T-helper 9 cell (primary cell): ENCODE measurements at regions not wholly inside any gene's neighbourhood (a gene's known extent, or its start where the extent isn't known, plus 50 kb on each side); places are given as distances from the start of the nearest gene placed in this dataset.

Source experiments
- DNase-seq: peaks from one replicate; pipeline ENCODE4 v3.0.0-alpha.2; 2020

DNA sequence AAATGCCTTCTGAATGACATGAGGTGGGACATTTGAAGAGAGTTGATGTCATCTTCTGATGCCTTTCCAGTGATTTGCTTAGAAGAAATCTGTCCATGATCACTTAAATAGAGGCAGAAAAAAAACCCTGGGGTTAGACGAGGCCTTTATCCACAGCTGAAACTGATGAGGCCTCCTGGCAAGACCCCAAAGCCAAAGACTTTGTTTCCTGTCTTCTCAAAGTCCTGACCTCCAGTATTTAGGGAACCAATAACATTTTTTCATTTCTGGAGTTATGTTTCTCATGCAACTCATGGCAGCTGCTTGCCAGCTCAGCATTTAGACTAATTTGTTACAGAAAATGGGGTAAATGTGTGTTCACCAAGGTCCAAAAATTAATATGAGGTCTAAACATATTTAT is 248.0 kb upstream of the PRDM1 start:
- DNase-seq: no peak

DNA sequence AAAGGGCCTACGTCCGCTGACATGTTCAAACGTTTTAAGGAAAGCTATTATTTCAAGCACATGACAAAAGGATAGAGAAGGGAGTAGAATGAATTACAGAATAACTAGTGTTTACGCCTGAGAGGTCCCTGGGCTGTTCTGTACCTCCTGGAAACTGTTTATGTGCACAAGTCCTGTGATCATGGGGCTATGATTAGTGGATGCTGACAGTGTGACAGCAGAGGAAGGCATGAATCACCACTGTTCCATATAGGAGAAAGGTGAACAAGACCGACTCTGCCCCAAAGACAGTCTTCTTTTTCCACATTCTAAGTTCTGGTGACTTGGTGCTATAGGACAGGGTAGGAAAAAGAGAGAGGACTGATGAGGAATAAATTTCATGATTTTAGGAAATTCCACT is 249.2 kb upstream of the PRDM1 start:
- no peak for DNase-seq

DNA sequence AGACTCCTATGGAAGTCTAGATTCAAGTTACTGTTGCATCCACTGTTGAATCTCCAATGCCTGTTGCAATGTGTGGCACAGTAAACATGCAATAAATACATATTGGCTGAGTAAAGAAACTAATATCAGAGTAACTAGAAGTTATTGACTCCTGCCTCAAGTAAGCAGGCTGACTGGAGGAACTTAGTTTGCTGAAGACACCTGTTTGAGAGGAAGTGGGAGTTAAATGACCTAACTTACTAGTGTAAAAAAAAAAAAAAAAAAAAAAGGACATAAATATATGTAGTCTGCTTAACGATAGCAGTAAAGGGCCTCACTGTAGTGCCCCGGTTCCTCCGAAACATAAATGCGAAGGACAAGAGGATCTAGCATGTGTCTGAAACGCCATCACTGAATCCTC is 249.8 kb upstream of the PRDM1 start:
- DNase-seq: no peak

DNA sequence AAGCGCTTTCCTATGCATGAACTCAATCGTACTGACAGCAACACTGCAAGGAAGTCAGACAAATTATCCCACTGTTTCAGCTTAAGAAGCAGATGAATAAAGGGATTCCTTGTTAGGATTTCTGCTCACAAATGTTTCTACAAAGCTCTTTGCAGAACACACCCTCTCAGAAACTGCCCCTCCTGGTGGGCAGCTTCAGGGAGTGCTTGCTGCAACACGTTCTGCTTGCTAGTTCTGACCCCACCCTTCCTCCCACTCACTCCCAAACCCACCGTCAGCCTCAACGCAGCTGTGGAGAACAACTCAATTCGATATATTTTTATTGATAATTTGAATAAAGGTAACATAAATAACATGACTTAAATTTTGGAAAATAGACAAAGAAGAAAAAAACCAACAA is 250.8 kb upstream of the PRDM1 start:
- no peak for DNase-seq

DNA sequence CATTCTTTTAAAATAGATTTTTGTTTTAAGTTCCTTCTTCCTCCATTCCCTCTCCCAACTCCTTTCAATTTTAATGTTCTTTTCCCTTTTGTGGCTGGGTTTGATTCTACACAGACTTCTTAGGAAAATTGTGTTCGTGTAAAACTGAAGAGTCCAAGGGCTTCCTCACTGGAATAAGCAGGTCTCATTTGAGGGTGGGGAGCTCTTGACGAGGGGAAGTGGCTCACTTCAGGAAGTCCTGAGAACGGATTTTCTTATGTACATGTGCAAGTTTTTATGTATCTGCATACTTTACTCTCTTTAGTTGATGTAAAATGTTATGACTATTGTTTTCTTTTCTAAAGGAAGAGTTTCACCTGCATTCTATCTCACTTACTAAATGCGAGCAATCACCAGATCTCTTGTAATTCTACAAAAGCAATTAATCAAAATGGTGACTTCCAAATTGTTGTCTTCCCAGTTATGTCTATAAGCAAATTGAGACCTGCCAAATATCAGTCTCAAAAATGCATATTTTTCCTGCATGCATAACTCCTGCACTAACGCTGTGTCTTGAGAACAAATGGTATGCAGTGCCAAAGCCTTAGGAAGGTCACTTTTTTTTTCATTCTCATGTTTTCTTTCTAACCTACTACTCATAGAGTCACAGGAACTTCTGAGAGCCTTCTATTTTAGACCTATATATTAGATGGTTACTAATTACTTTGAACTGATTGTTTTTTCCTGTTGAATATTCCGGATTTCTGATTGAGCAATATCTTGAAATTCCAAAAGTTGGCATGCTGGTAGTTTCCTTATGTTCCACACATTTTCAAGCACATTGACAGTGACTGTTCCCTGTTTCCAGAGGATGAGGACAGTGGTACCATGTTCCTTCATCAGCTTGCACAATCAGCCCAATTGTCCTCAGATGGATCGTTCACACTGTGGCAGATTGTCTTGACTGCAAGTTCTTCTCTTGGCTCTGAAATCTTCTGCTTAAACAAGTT is 251.9 kb upstream of the PRDM1 start:
- DNase-seq: no peak

DNA sequence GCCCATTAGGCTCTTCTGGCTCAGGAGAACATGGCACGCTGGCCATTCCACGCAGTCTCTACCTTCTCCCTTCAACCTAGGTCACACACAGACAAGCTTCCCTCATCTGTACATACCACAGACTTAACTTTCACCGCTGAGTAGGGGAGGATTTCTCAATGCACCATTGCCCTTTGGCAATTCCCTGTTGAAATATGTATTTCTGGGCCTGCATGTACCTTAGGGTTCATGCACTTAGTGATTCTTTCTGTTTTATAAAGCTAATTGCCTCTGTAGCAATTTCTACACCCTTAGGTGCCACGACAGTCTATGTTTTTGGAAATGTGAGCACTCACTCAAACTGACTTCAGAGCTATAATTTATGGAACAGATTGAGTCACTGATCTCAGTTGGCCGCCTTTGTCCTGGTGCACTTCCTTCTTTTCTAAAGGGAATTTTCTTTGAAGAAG is 253.8 kb upstream of the PRDM1 start:
- no peak for DNase-seq

DNA sequence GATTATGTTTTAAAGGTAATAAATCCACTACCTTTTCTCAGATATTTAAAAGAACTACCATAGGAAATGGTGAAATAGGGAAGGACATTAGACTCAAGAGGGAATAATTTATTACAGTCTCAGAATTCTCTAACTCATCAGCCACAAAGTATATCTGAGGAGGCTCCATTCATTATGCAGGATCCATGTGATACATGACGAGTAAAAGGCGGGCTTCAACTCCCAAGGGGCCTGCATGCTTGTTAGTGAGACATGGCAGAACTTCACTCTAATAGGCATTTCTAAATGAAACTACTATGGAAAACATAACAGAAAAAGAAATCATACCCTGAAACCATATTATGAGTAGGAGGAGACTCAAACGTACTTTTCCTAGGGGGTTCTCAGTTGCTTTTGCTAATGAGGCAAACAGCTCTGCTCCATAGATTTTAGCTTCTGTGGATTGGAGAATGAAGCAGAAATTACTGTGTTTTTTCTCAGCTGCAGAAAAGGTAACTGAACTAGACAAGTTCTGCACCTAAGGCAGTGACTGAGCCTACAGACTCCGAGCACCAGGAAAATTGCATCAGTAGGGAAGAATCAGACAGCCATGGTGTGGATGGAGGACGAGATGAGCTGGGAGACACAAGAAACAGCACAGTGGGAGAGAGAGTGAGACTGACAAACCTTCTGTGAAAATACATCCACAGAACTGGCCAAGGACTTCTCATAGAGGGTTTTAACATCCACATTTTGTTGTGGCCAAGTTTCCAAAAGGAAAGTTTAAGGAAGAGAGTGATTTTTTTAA is 254.6 kb upstream of the PRDM1 start:
- DNase-seq: no peak

DNA sequence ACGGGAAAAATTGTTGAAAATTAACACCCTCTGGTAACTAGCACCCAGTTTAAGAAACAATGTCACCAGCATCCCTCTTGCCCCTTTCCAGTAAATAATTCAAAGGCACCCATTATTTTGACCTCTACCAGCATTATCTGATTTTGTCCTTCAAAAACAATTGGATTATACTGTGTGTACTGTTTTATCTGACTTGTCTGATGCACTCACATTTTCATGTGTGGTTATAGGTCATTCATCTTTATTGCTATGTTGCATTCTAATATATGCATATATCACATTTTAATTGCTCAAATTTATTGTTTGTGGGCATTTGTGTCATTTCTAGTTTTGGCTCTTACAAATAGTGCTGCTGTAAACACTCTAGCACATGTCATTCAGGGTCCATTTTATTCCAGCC is 260.9 kb upstream of the PRDM1 start:
- DNase-seq: no peak

DNA sequence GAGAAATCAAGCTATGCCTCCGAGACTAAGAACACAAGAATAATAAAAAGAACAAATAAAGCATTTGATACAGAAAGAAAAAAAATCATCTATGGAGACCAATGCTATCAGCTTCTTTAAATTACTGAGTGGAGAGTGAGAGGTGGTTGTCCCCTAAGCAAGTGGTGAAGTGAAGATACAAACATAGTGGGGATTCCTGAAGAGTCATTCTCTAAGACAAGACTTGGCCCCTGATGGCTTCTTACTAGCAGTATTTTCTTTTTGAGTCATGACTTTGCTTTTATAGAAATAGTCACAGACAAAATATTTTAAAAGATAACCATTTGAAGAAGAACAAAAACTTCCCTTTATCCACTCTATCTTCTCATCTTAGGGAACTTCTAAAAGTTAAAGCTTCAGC is 261.4 kb upstream of the PRDM1 start:
- no peak for DNase-seq

DNA sequence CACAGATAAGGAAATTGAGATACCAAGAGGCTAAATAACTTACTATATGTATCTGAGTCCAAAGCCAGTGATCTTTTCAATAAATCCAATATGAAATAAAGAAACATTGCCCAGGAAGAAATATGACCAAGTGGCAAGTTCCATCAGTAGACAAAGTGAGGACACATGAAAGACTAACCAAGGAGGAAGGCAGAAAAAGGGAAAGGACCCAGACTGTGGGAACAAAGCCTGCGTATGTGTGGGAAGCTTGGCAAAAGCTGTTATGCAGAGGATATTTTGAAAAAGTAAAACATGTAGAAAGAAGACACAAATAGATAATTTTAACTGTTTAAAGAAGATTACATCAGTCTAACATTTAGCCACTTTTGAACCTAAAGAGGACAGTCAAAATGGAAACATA is 264.4 kb upstream of the PRDM1 start:
- DNase-seq: no peak

DNA sequence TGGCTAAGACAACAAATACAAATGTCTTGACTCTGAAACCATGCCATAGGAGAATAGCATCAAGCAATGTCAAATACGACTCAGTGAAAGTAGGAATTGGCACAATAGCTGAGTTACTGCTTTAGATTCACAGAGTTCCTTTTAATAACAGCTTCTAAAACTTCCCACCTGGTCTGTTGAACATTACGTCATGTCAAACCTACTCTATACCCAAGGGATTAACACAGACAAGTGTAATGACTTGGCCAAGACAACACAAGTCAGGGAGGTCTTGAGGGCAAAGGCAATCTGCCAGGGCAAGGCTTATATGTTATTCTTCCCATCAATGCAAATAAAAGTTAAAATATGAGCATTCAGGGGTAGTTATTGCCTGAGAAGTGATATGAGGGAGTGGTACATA is 265.1 kb upstream of the PRDM1 start:
- DNase-seq: no peak

DNA sequence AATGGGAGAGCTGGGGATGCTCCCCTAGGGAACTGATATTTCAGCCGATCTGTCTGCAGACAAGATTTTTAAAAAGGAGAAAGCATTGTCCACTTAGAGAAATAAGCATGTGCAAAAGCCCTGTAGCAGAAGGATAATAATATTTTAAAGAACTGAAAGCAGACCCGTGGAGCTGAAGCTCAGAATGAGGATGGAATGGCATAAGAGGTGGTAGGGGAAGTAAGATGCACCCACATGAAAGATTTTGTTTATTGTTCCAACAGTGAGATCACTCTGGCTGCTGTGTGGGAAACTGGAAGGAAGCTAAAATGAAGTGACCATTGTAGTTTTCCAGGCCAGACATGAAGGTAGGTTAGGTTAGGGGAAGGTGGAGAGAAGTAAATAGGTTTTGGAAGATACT is 266.4 kb upstream of the PRDM1 start:
- no peak for DNase-seq

DNA sequence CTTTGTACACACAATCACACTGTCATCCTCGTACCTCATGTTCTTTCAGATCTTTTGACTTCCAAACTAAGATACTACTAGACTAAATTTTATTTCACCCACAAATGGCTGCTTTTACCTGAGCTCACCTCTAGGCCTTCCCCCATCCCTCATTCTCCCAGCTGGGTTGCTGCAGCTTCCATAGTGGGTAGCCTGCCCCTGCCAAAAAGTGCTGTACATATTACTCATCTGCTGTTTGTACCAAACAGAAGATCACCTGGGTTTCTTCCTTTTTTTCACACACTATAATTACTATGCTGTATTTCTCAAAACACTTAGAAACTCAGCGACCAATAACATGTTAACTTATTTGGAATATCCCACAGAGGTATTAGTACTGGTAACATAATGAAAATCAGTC is 267.6 kb upstream of the PRDM1 start:
- DNase-seq: no peak

DNA sequence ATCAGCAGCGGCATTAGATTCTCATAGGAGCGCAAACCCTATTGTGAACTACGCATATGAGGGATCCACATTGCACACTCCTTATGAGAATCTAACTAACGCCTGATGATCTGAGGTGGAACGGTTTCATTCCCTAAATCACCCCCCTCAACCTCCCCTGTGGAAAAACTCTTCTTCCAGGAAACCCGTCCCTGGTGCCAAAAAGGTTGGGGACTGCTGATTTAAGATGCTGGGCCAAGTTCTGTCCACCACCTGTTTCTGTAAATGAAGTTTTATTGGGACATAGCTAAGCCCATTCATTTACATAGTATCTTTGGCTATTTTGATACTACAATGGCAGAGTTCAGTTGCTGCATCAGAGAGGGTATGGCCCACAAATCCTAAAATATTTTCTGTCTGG is 268.2 kb upstream of the PRDM1 start:
- DNase-seq: no peak

DNA sequence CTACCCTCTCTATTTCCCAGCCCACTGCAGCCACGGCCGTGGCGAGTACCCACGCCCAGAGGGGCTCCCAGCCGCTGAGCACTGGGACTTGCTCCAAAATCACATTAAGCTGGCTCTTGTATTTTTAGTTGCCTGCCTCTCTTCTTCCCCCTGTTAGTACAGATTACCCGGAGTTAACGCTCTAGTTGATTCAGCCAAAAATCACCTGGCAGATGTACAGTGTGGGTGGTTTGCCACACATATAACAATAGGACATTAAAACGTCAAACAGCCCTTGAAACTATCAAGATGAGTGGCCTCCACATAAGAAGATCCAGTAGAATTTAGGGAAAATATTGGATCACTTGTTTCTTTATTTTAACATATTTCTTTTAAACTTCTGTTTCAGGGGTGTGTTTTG is 268.8 kb upstream of the PRDM1 start:
- no peak for DNase-seq

DNA sequence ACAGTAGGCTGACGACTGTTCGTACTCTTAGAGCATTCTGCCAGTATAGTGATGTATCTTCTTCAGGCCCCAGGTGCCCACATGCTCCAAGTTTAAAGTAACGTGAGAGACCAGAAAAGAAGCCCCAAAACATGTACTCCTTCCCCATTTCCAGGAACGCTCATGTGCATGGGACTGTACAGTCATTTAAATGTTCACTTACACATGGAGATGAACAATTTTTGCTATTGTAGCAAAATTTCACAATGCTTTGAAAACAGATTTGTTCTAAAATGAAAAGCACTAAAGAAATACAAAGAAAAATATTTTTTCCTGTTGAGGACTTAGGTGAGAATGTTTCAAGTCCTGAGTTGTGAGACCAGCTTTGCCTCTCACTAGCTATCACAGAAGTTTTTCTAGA is 269.3 kb upstream of the PRDM1 start:
- no peak for DNase-seq

DNA sequence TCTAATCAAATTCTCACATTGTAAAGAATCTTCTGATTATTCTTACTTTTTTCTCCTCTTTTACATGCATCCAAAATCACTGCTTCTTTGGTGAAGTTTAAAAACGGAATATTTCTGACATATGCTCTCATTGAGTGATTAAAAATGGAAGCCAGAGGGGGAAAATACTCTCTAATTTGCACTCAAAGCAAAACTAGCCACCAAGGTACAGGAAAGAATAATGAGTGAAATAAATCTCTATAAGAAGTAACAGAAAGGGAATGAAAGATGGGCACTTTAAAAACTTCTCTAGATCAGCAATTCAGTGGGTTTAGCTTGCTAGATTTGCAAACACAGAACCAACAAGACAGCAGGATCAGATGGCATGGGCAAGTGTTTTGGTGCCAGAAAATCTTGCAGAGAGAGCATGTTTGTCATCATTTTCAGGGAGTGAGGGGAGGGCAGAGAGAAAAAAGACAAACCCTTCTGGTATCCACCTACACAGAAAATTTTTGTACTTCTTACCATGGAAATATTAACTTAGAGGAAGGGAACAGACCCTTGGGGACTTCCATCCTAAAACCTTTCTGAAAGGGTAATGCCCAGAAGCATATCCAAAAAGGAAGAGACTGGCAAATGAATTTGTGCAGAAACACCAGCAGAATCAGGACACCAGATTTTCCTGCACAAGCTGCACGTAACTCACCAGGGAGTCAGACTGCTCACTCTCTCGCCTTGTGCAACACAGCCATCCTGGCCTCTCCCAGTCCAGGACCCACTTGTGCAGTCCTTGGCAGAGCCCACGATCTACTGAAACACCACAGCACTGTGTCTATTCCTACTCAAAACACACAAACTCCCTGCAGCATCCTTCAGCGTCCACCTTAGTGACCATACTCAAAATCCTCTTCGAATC is 270.2 kb upstream of the PRDM1 start:
- no peak for DNase-seq

DNA sequence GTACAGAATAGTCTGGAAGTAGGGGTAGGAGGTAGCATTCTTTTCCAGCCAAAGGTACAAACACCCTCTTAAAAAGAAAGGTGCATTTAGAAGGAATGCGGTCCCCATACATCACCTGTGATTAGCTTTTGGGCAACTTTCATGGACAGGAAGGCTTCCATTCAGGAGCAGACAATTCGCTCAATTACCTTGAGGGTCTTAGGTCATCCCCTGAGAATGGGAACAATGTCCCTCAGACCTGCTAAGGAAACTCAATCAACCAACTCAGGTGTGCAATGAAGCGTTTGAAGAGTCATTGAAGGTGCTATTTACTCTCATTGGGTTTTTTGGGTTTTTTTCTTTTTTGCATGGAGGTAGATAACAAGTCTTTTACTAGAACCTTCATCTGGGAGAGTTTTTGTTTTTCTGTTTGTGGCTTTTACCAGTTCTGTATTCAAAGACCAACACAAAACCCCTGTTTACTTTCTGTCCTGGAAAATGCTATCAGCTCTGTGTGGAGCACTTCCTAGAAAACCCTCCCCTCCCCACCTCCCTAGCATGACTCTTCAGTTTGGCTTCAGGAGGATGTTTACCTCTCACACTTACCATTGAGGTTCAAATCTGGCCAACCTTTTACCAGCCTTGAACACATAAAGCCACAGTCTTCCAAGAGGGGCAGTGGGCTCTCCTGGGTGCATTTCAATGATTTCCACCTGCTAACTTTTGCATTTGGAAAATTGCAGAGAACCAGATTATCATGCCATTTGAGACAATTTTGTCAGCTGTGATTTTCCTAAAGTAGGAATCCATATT is 271.2 kb upstream of the PRDM1 start:
- no peak for DNase-seq

DNA sequence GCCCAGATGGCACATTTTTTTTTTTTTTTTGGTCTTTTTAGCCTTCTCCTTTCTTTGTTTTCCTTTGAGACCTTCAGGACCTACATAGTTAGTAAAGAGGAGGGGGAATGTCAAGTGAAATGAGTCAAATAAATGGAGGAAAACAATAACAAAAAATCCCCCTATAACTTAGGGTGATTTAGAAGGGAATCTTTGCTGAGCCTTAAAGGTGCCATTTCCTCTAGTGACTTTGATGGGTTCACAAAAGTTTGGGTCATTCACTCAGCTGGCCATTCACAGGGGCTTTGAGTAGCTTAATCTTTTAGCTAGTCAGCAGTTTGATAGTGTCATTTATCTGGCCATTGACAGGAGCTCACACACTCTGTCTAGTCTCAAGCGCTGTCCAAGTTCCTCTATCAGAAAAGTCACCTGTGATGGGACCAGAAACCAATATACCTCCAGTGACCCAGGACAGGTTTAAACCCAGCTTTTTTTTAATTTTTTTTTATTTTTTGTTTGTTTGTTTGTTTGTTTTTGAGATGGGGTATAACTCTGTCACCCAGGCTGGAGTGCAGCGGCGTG is 275.1 kb upstream of the PRDM1 start:
- DNase-seq: no peak

DNA sequence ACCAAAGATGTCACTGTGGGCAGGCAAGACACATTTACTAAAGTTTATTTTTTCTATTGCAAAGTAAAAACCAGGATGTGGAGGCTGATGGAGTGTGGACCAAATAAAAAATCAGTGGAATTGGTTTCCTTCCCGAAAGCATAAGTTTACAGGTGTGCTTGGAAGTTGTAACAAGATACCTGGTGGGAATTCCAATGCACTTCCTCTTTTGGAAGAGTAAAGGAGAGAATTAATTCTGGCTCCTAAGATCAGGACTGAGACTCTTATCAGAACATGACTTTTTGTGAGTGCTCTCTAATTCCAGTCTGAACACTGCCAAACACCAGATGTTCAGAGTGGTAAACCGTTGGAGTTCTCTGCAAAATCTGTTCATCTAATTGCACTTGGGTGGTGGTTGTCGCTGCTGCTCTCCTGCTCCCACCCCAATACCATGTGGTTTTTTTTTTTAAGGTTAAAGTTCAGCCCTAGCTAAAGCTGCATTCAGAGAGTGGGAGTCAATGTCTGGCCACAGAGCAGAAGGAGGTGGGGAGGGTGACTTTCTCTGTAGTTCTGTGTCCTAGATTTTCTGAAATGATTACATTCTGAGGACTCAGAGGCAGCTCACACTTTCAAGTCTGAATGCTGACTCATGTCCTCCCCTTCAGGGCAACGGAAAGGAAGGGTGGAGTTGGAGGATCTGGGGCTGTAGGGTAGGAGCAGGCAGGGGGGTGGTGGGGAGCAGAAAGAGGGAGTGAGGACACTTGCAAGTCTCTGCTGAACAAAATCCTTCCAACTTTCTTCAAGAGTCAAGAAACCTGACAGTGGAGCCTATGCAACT is 275.8 kb upstream of the PRDM1 start:
- DNase-seq: no peak

DNA sequence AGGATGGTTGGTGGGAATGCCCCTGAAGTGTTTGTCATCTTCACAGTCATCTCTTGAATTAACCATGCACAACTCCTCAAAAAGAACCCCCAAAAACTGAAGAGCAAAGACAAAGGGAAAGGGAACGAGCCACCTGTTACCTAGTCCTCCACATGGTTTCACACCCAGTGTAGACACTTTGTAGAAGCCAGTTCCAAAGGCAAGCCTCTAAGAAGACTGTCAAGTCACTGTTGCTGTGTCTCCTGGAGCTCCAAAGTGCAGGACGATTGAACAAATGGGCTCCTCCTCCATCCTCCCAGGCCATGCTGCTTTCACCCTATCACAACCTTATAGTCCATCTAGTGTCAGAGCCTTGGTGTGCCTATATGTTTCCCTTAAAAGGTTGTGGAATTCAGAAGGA is 277.6 kb upstream of the PRDM1 start:
- no peak for DNase-seq
